NCI-H187 treated with DMSO at 0.1 percent for 48 hours (cell line): ENCODE measurements at regions not wholly inside any gene's neighbourhood (a gene's known extent, or its start where the extent isn't known, plus 50 kb on each side); places are given as distances from the start of the nearest gene placed in this dataset.
"Not testable (repeated sequence)": the region's sequence is repeated elsewhere in the genome, so short reads cannot be mapped to it uniquely, and the experiment has no call there.

Experiments
- DNase-seq: peaks from one replicate; lab custom pipeline; 2025; lab: John Stamatoyannopoulos, UW

DNA sequence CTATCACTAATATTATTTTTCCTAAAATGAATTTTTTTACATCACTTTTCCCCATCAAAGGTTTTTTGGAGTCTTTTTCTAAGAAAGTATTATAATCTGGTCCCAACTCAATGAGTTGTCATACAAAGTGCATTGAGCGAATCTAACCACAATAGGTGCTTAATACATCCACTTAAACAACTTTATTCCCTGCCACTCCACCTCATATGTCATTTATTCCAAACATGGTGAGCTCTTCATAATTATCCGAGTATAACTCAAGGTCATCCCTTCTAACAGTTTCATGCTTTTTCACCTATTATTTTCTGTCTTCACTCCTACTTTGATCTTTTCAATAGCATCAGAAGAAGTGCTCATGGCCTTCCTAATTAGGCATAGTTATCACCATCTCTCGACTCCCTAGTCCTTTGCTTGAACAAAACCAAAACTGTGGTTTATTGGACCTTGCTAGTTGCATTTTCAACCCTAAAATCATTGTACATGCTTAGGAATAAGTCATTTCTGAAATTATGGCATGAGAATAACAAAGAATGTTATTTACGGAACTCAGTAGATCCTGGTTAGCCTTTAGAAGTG lies 754.7 kb upstream of the CTNND2 start:
- DNase-seq: no peak

DNA sequence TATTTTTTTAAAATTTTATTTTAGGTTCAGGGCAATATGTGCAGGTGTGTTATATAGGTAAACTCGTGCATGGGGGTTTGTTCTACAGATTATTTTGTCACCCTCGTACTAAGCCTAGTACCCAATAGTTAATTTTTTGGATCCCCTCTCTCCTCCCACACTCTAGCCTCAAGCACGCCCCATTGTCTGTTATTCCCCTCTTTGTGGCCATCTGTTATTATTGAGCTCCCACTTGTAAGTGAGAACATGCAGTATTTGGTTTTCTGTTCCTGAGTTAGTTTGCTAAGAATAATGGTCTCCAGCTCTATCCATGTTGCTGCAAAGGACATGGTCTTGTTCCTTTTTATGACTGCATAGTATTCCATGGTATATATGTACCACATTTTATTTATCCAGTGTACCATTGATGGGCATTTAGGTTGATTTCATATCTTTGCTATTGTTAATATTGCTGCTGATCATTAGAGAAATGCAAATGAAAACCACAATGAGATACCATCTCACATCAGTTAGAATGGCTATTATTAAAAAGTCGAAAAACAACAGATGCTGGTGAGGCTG lies 753.7 kb upstream of the CTNND2 start:
- not testable (repeated sequence) for DNase-seq

DNA sequence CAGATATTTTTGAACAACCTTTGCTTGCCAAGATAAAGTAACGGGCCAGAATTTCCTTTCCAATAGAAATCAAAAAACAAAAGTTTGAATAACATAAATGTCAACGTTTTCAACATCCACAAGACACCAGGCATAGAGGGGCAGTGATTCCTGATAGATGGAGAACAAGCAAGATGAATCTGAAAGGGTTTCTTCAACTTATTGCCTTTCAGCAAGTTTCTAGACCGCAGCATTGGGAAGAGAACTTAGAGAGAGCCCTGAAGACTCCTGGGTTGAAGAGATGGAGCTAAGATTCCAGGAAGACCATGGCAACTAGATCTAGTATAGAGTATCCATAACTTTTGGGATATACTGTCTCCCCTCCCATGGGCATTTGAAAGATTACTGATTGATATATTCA lies 751.4 kb upstream of the CTNND2 start:
- DNase-seq: no peak

DNA sequence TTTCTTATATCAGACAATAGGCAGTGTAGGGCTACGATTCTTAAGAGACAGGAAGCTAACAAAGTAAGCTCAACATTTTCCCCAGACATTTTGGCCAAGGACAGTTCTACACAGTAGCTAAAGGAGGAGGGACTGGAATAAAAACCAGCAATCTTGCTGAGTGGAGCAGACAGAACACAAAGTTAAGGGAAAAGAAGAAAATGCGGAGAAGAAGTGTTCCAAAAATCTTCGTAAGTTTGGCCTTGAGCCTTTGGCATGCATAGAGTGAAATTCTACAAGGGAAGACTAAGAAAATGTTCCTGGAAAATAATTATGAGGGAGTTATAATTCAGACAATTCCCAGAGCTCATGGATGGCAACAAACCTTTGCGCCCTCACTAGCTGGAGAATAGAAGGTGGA lies 748.0 kb upstream of the CTNND2 start:
- DNase-seq: no peak

DNA sequence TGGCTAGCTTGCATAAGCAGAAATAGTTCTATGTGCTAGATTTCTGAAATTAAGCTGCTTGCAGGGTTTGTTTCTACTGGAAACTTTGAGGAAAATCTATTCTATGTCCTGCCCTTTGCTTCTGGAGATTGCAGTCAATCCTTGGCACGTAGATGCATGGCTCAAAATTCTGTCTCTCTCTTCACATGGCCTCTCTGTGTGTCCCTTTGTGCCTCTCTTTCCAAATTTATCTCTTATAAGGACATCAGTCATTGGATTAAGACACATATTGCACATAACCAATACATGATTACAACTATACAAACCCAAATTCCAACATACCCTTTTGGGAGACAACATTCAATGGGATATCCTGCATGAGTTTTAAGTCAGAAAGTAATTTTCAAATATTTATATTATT lies 744.3 kb upstream of the CTNND2 start:
- no peak for DNase-seq

DNA sequence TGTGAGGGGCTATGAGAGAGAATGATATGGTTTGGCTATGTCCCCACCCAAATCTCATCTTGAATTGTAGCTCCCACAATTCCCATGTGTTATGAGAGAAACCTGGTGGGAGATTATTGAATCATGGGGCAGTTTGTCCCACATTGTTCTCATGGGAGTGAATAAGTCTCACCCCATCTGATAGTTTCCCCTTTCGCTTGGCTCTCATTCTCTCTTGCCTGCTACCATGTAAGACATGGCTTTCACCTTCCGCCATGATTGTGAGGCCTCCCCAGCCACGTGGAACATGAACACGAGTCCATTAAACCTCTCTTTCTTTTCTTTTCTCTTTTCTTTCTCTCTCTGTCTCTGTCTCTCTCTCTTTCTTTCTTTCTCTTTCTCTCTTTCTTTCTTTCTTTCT lies 743.4 kb upstream of the CTNND2 start:
- no peak for DNase-seq

DNA sequence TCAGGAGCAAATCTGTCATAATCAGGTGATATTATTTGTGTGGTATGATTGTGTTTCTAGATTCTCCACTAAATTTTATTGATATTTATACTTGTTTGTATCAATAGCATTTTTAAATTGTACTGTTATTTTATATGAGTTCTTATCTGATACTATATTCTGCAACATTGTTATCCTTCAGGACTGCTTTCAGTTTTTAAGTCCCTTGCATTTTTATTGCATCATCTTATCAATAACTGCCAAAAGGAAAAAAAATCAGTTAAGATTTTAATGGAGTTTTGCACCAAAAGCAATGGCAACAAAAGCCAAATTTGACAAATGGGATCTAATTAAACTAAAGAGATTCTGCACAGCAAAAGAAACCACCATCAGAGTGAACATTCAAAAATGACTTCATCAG lies 741.3 kb upstream of the CTNND2 start:
- DNase-seq: no peak

DNA sequence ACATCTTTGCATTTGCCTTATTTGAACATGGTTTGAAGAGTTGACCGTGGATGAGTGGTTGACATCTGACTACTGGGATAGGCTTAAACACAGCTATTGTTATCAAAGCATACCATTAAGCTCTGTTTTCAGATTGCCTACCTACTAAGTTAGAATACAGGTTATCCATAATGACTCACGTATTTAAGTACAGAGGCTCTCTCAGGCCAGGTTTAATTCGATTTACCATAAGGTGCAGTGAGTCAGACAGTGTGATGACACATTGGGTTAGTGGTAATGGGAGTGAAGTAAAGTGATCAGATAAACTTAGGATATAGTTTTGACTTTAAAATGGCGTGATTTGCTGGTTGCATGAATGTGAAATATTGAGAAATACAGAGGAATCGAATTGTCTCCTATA lies 732.0 kb upstream of the CTNND2 start:
- no peak for DNase-seq

DNA sequence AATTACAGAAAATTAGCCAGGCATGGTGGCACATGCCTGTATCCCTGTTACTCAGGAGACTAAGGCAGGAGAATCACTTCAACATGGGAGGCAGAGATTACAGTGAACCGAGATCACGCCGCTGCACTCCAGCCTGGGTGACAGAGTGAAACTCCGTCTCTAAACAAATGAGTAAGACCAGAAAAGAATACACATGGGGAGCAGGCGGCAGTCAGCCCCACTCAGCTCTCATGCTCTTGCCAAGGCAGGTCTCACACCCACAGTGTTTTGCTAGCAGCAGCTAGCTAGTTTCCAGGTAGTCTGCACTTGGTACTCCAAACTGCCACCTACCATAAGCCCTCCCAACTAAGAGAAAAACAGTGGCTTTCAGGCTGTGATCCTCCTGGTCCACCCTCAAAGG lies 722.3 kb upstream of the CTNND2 start:
- DNase-seq: no peak

DNA sequence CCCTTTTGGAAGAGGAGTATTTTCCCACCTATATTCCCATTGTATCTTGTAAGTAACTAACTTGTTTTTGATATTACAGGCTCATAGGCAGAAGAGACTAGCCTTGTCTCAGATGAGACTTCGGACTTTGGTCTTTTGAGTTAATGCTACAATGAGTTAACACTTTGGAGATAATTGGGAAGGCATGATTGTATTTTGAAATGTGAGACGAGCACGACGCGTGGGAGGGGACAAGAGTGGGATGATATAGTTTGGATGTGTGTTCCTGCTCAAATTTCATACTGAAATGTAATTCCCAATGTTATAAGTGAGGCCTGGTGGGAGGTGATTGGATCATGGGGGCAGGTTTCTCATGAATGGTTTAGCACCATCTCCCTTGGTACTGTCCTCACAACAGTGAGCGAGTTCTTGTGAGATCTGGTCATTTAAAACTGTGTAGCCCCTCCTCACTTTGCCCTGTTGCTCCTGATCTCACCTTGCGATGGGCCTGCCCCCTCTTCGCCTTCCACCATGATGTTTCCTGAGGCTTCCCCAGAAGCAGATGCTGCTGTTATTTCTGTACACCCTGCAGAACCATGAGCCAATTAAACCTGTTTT lies 721.5 kb upstream of the CTNND2 start:
- DNase-seq: no peak

DNA sequence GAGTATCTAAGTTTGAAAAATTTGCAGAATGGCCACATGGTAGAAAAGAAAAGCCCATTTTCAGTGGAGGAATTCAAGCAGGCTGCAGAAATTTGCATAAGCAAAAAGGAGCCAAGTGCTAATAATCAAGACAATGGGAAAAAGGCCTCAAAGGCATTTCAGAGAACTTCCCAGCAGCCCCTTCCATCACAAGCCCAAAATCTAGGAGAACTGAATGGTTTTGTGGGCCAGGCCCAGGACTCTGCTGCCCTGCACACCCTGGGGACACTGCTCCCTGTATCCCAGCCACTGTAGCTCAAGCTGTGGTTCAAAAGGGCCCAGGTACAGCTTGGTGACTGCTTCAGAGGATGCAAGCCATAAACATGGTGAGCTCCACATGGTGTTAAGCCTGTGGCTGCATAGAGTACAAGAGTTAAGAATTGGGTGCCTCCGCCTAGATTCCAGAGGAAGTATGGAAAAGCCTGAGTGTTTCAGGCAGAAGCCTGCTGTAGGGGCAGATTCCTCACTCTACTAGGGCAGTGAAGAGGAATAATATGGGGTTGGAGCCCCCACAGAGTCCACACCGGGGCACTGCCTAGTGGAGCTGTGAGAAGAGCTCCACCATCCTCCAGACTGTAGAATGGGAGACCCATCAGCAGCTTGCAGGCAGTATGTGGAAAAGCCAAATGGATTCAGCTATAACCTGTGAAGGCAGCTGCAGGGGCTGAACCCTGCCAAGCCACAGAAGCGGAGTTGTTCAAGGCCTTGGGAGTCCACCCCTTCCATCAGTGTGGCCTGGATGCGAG lies 720.7 kb upstream of the CTNND2 start:
- no peak for DNase-seq

DNA sequence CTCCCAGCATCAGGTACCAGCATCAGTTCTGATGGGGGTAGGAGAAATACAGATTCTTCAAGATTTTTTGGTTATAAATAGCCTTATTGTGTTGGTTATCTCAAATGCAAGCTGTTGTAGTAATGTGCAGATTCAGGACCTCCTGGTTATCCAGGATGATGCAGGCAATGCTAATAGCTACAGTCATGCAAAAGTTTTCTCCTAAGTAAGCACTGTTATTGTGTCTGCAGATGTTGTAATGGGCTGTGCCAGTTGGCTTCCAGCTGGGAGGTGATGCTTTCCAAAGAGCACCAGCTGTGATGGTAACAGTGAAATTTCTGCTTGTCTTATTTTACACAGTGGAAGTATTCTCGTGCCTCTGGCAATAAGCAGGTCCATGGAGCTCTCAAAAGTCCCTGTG lies 719.2 kb upstream of the CTNND2 start:
- DNase-seq: no peak

DNA sequence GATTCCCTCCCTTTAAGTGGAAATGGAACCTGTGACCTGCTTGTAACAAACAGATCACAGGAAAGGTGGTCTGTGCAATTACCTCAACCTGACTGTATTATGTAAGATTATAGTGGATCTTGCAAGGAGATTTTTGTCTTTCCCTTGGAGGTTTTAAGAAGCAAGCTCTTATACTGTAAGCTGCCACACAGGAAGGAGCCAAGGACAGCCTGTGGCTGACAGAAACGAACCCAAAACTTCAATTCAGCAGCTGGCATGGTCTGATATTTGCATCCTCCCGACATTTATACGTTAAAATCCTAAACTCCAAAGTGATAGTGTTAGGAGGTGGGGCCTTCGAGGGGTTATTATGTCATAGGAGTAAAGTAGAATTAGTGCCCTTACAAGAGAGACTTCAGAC lies 711.8 kb upstream of the CTNND2 start:
- no peak for DNase-seq

DNA sequence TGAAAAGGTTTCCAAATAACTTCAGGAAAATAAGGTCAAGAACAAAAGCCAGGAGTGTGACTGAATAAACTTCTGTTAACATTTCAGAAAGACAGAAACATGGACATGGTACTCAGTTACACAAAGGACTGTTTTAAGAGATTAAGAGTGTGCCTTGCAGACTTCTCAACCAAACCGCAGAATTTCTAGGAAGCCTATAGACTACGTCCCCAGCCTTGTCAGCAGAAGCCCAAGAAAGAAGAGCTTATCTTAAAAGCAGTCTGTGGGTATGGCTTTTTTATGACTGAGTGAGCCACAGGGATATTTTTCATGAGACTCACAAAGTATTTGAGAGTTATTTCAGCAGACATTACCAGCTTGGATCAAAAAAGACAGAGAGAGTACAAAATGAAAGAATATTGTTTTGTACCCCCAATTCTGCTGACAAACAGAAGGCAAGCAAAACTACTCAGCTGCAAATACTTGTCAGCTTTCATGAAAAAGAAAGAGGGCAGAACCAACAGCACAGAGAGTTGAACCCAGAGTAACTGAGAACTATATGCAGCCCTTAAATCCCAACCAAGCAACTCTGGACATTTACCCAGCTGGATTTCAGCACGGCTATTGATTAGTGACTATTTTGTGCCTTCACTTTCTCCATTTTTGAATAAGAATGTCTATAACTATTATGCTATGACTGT lies 711.0 kb upstream of the CTNND2 start:
- no peak for DNase-seq

DNA sequence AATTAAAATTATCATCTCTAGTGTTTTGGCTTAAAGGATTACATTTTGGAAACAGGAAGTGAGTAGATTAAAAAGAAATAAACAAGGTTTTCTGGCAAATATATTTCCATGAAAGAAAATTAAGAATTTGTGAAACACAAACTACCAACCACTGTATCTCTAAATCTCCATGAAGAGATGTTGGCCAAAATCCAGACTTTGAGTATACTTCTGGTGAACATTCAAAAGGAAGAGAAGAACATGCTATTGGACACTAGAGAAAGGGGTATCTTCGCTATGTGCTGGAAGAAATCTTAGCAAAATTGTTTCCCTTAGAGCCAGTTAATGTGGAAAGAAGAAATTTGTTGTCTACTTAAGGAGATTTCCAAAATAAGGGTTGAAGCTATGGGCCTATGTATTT lies 710.4 kb upstream of the CTNND2 start:
- no peak for DNase-seq

DNA sequence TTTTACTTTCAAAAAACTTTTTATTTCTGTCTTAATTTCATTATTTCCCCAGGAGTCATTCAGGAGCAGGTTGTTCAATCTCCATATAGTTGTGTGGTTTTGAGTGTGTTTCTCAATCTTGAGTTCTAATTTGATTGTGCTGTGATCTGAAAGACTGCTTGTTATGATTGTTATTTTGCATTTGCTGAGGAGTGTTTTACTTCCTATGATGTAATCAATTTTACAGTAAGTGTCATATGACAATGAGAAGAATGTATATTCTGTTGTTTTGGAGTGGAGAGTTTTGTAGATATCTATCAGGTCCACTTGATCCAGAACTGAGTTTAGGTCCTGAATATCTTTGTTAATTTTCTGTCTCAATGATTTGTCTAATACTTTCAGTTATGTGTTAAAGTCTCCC lies 706.9 kb upstream of the CTNND2 start:
- no peak for DNase-seq

DNA sequence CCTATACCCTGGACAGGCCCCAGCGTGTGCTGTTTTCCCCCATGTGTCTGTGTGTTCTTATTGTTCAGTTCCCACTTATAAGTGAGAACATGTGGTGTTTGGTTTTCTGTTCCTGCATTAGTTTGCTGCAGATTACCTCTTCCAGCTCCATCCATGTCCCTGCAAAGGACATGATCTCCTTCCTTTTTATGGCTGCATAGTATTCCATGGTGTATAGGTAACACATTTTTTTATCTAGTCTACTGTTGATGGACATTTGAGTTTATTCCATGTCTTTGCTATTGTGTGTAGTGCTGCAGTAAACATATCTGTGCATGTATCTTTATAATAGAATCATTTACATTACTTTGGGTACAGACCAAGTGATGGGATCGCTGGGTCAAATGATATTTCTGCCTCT lies 703.6 kb upstream of the CTNND2 start:
- not testable (repeated sequence) for DNase-seq

DNA sequence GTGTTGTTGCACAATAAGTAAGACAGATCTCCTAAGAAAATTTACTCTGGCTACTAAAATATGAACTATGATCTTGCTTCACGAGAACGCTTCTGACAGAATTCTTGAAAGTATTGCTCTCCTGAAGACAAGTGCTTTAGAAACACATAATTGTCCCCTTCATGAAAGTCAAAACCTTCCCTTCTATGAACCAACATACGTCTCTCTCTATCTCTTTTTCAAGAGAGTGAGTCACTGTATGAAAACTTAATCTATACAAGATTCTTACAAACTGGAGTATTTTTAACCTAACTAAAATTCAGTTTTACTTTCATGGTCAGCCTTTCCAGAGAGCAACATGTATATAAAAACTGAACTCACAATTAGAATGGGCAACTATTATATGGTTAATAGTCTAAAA lies 688.0 kb upstream of the CTNND2 start:
- DNase-seq: no peak

DNA sequence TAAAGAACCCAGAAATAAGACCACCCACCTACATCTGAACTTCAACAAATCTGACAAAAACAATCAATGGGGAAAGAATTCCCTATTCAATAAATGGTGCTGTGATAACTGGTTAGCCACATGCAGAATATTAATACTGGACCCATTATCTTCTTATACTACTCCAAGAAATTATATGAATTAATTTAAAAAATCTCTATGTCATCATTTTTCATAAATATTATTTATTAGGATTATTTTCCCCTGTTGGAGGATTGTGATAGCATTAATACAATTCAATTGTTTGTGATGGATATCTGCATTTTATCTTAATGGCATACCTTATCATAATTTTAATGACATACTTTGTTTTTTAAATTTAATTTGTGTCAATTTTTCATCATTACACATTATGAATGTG lies 682.2 kb upstream of the CTNND2 start:
- DNase-seq: no peak

DNA sequence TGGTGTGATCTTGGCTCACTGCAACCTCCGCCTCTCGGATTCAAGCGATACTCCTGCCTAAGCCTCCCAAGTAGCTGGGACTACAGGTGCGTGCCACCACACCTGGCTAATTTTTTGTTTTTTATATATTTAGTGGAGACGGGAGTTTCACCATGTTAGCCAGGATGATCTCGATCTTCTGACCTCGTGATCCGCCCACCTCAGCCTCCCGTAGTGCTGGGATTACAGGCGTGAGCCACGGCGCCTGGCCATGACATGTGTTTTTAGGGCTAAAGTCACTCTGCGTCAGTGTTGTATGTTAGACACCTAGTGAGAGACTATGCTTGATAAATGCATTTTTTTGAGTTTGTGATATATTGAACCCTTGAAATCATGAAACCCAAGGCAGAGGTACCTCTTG lies 674.6 kb upstream of the CTNND2 start:
- not testable (repeated sequence) for DNase-seq

DNA sequence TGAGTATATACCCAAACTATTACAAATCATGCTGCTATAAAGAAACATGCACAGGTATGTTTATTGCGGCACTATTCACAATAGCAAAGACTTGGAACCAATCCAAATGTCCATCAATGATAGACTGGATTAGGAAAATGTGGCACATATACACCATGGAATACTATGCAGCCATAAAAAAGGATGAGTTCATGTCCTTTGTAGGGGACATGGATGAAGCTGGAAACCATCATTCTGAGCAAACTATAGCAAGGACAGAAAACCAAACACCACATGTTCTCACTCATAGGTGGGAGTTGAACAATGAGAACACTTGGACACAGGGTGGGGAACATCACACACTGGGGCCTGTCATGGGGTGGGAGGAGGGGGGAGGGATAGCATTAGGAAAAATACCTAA lies 672.7 kb upstream of the CTNND2 start:
- not testable (repeated sequence) for DNase-seq

DNA sequence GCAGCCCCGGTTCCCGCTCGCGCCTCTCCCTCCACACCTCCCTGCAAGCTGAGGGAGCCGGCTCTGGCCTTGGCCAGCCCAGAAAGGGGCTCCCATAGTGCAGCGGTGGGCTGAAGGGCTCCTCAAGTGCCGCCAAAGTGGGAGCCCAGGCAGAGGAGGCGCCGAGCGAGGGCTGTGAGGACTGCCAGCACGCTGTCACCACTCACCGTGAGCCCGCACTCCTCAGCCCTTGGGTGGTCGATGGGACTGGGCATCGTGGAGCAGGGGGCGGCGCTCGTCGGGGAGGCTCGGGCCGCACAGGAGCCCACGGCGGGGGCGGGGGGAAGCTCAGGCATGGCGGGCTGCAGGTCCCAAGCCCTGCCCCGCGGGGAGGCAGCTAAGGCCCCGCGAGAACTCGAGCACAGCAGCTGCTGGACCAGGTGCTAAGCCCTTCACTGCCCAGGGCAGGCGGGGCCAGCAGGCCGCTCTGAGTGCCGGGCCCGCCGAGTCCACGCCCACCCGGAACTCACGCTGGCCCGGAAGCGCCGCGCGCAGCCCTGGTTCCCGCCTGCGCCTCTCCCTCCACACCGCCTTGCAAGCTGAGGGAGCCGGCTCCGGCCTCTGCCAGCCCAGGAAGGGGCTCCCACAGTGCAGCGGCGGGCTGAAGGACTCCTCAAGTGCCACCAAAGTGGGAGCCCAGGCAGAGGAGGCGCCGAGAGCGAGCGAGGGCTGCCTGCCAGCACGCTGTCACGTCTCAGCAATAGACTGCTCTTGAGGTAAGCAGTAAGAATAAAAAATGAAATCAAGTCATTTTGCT lies 670.2 kb upstream of the CTNND2 start:
- DNase-seq: peak; percentile 45
